IMR-90 (cell line): ENCODE measurements at regions not wholly inside any gene's neighbourhood (a gene's known extent, or its start where the extent isn't known, plus 50 kb on each side); places are given as distances from the start of the nearest gene placed in this dataset.

Experiments
- BHLHE40 ChIP-seq: fragments of 150-350 bp; IDR thresholded peaks from 2 replicates; pipeline ENCODE4 v1.6.1; 2016; ENCODE audit warnings: mild to moderate bottlenecking, low read depth, low read length
- CEBPB ChIP-seq: IDR thresholded peaks from 2 replicates; pipeline ENCODE4 v1.6.1; 2012; ENCODE audit warnings: low read depth, low read length, improper control_type of control experiment
- CHD1 ChIP-seq: IDR thresholded peaks from 2 replicates; pipeline ENCODE4 v1.6.1; 2012; ENCODE audit warnings: low read depth, low read length, improper control_type of control experiment
- CTCF ChIP-seq: conservative IDR thresholded peaks from 2 replicates; pipeline ENCODE4 v1.5.1; 2012; ENCODE audit warnings: mild to moderate bottlenecking, low read depth, low read length, improper control_type of control experiment
- ELK1 ChIP-seq: fragments of 150-350 bp; IDR thresholded peaks from 2 replicates; pipeline ENCODE4 v1.6.1; 2016; ENCODE audit warnings: low read depth, mild to moderate bottlenecking, low read length, moderate library complexity, borderline replicate concordance
- FOS ChIP-seq: fragments of 150-350 bp; IDR thresholded peaks from 2 replicates; pipeline ENCODE4 v1.6.1; 2016; ENCODE audit warnings: low read depth, low read length
- MAFK ChIP-seq: IDR thresholded peaks from 2 replicates; pipeline ENCODE4 v1.6.1; 2012; ENCODE audit warnings: low read depth, low read length, improper control_type of control experiment
- MAZ ChIP-seq: IDR thresholded peaks from 2 replicates; pipeline ENCODE4 v1.6.1; 2012; ENCODE audit warnings: low read depth, mild to moderate bottlenecking, low read length, improper control_type of control experiment, moderate library complexity, borderline replicate concordance
- POLR2A ChIP-seq: IDR thresholded peaks from 2 replicates; pipeline ENCODE4 v1.6.1; 2012; ENCODE audit warnings: mild to moderate bottlenecking, low read depth, low read length
- RAD21 ChIP-seq: IDR thresholded peaks from 2 replicates; pipeline ENCODE4 v1.6.1; 2012; ENCODE audit warnings: low read length, improper control_type of control experiment
- RFX5 ChIP-seq: IDR thresholded peaks from 2 replicates; pipeline ENCODE4 v1.8.0; 2012; ENCODE audit warnings: low read depth, mild to moderate bottlenecking, low read length, moderate library complexity
- SMC3 ChIP-seq: fragments of 150-350 bp; IDR thresholded peaks from 2 replicates; pipeline ENCODE4 v1.6.1; 2016; ENCODE audit warnings: low read depth, mild to moderate bottlenecking, antibody characterized with exemption, low read length, moderate library complexity
- USF2 ChIP-seq: fragments of 150-350 bp; IDR thresholded peaks from 2 replicates; pipeline ENCODE4 v1.6.1; 2017; ENCODE audit warnings: mild to moderate bottlenecking, antibody characterized with exemption, low read length, low read depth

DNA sequence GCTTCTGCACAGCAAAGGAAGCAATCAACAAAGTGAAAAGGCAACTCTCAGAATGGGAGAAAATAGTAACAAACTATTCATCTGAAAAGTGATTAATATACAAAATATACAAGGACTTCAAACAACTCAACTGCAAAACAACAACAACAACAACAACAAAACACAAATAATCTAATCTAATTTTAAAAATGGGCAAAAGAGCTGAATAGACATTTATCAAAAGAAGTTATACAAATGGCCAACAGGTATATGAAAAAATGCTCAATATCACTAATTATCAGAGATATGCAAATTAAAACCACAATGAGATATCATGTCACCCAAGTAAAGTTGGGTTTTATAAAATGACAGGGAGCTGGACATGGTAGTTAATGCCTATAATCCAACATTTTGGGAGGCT lies 602.8 kb upstream of the DIAPH2 start:
- no peak for TF ChIP-seq MAZ
- no peak for TF ChIP-seq POLR2A
- TF ChIP-seq CTCF: no peak
- no peak for TF ChIP-seq USF2
- TF ChIP-seq RFX5: no peak
- TF ChIP-seq ELK1: no peak
- no peak for TF ChIP-seq SMC3
- TF ChIP-seq BHLHE40: no peak
- TF ChIP-seq CHD1: no peak
- TF ChIP-seq RAD21: no peak
- peak; percentile 61 for TF ChIP-seq MAFK
- no peak for TF ChIP-seq CEBPB
- no peak for TF ChIP-seq FOS
